GM13977 (cell line): ENCODE measurements at regions not wholly inside any gene's neighbourhood (a gene's known extent, or its start where the extent isn't known, plus 50 kb on each side); places are given as distances from the start of the nearest gene placed in this dataset.

ENCODE experiments used
- DNase-seq: peaks from one replicate; pipeline ENCODE4 v3.0.0; 2012; ENCODE audit warnings: low spot score
- CTCF ChIP-seq: IDR thresholded peaks from 2 replicates; pipeline ENCODE4 v1.5.1; 2012; ENCODE audit warnings: mild to moderate bottlenecking, control low read depth; ENCODE audit not compliant: insufficient read depth; ENCODE audit errors: extremely low read depth, missing control alignments
- in situ Hi-C: fragments of 300-500 bp; cut with MboI; formaldehyde crosslinking; loops from one replicate; pipeline ENCODE4 v1.12.0; 2022; ENCODE audit warnings: low sequenced_read_pairs, low pct_unique_long_range_greater_than_20kb, mixed read lengths, inconsistent platforms; ENCODE audit not compliant: unreplicated experiment

DNA sequence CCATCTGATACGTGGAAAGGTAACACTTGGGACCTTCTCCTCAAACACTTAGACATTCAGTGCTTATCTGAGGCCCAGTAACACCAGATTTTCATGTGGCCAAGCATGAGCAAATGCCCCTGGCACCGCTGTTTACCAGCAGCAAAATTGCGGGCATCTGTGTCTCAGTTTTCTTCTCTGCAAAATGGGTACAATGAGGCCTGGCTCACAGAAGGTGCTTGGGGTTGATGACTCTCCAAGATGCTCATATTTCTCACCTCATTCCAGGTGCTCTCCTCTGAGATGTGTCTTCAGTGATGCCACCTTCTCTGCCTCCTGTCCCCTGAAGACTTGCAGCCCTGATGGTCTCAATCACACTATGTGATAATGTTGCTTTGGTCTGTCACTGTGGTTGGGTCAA lies 321.7 kb downstream of the TSN start:
- DNase-seq, result no peak
- in situ Hi-C loops, result no loop called here
- TF ChIP-seq CTCF, result no peak

DNA sequence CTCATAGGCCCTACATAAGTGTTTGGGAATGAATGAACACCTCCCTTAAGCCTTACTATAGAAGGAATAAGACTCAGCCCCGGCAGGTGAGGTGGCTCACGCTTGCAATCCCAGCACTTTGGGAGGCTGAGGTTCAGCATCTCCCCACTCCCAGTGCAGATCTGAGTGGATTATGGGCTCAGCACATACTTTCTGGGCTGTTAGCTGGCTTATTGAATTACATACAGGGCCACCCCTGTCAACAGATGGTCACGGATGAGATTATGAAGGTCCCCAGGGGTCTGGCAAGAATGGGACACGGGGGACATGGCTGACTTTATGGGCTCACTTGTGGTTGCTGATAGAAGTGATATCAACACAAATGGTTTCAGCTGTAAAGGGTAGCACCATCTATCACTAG lies 322.3 kb downstream of the TSN start:
- in situ Hi-C loops, result no loop called here
- DNase-seq, result no peak
- no peak for TF ChIP-seq CTCF

- no peak for DNase-seq
- in situ Hi-C loops, result no loop called here
Observed at GRCh38 chr2:122078451-122078850, 323.0 kb downstream of the TSN start.

GRCh38 chr2:122079844-122080243 lies 324.4 kb downstream of the TSN start:
- in situ Hi-C loops, result no loop called here
- TF ChIP-seq CTCF, result no peak

More at GRCh38 chr2:122078451-122078850, 323.0 kb downstream of the TSN start:
- no peak for TF ChIP-seq CTCF

DNA sequence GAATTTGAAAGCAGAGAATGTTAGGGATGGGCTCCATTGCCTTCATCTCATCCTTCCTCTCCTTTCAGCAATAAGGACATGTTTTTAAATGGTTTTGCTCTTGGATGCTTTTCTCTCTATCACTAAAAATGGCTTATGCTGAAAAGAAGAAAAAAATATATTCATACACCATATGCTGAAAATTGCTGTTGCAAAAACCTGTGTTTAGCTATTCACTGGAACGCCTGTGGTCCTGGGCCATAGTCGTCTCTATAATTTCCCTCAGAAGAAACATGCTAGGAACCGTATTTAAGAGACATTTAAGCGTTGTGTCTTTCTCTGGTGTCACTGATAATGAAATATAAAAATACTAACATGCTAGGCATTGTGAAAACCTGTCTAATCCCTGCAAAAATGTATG lies 324.9 kb downstream of the TSN start:
- no peak for DNase-seq
- no peak for TF ChIP-seq CTCF
- in situ Hi-C loops, result no loop called here

More at GRCh38 chr2:122079844-122080243, 324.4 kb downstream of the TSN start:
- no peak for DNase-seq

GRCh38 chr2:122080871-122081270 lies 325.4 kb downstream of the TSN start:
- in situ Hi-C loops, result no loop called here
- DNase-seq, result no peak
- no peak for TF ChIP-seq CTCF

DNA sequence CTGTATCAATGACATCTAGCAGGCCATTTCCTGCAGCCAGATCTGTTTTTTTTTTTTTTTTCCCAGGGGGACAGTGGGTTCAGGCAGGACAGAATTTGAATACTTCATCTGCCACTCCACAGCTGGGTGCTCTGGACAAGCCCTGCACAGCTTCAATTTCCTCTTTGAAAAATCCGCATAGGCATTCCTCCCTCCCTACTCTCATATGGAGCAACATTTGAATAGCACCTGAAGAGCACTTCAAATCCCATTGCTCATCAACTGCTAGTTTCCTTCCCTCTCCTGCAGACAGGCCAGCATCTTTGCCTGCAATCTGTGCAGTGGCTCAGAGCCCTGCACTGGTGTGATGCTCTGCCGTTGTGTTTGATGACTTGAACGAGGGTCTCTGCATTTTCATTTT lies 326.3 kb downstream of the TSN start:
- DNase-seq, result no peak
- no peak for TF ChIP-seq CTCF
- in situ Hi-C loops, result no loop called here
